ENCODE measurements at regions not wholly inside any gene's neighbourhood (a gene's known extent, or its start where the extent isn't known, plus 50 kb on each side); places are given as distances from the start of the nearest gene placed in this dataset.

DNA sequence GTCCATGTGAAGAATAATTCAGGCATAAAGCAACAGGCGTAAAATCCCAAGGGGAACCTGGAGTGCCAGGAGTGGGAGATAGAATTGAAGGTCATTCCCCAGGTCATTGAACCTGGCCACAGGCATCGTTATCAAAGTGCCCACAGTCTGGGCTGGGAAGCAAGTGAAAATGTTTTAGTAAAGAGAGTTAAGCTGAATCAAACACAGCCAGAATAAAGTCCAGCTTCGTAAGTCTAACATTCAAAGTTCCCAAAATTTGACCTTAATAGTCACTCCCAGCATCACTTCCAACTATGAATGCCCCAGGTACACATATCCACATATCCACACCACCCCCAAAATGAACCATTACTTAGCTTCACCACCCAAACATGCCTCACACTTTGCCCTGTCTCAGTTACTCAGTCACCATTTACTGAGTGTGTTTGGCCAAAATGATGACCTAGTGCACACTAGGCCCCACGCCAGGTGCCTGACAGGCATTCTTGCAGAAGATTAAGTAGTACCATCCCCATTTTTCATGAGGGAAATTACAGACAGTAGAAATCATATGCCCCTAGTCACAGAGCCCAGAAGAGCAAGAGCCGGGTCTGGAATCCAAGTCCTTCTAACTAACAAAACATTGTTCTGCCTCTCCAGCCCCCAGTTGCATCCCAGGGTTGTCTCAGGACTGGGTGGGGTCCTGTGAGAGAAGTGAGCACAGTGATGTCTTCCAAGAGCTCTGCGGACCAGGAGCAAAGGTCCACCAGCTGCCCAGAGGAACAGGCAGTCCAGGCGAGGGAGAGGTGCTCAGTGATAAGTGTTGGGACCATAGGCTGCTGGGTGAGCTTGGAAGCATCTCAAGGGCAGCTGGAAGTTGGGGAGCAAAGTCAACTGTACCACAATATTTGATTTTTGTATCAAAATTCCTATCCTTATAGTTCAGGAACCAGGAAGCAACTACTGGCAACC lies 65.2 kb upstream of the MYCN start:
- intact Hi-C loops (cut with DNase I), result no loop called here
- Histone ChIP-seq H3K27me3 (no peaks in the 10 kb centered on the region), H3K27ac (peak overlapping the region; percentile 41 to 60 (median 56)), H3K9me3 (no peaks in the 10 kb centered on the region), H3K4me3 (replicated peaks in 1 of 3) (no peak overlapping the region), H3K36me3 (no peaks in the 10 kb centered on the region), H3K4me1 (peaks cover 10 to 13% of the 10 kb centered on the region in 2 donors)
- 71 to 73% methylated on average over 7 of the region's 7 CpGs for WGBS, 2 donors
- TF ChIP-seq POLR2A (IDR thresholded peaks at IDR 0.05) (no peak), CTCF (IDR thresholded peaks at IDR 0.05) (no peak)
- DNase-seq, result peak; percentile 32 to 50

DNA sequence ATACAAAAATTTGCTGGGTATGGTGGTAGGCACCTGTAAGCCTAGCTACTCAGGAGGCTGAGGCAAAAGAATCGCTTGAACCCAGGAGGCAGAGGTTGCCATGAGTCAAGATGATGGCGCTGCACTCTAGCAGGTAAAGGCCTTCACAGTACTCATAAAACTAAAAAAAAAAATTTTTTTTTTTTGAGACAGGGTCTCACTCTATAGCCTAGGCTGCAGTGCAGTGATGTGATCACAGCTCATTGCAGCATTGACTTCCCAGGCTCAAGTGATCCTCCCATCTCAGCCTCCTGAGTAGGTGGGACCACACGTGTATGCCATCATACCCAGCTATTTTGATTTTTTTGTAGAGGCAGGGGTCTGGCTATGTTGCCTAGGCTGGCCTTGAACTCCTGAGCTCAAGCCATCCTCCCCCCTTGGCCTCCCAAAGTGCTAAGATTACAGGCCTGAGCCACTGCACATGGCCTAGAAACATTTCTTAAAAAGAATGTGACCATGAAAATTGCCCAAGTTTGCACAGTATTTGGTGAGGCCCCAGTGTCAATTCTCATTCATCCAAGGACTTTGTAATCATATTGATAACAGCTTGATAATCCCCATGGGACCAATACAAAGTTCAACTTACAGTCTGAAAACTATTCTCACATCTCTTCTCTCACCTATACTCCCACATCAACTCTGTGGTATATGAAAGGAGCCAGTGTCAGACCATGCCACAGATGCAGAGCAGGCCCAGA lies 64.2 kb upstream of the MYCN start:
- Histone ChIP-seq H3K27me3 (no peaks in the 10 kb centered on the region), H3K9me3 (no peaks in the 10 kb centered on the region), H3K36me3 (no peaks in the 10 kb centered on the region), H3K4me1 (peaks cover 10 to 13% of the 10 kb centered on the region in 2 donors), H3K4me3 (replicated peaks in 1 of 3) (no peak overlapping the region), H3K27ac (no peak overlapping the region)
- DNase-seq, result no peak
- intact Hi-C loops (cut with DNase I), result no loop called here
- 90 to 95% methylated on average over 3 of the region's 3 CpGs for WGBS, 2 donors
- TF ChIP-seq POLR2A (IDR thresholded peaks at IDR 0.05), result no peak
- TF ChIP-seq CTCF (IDR thresholded peaks at IDR 0.05), result no peak

GRCh38 chr2:15880226-15881119 lies 59.9 kb upstream of the MYCN start:
- no peak for DNase-seq
- no peaks in the 10 kb centered on the region for H3K27me3 ChIP-seq
- WGBS, 2 donors, result 96 to 97% methylated on average over 6 of the region's 6 CpGs
- no peaks in the 10 kb centered on the region for H3K9me3 ChIP-seq
- TF ChIP-seq CTCF (IDR thresholded peaks at IDR 0.05), result no peak
- no peak for TF ChIP-seq POLR2A (IDR thresholded peaks at IDR 0.05)
- H3K36me3 ChIP-seq, result no peaks in the 10 kb centered on the region
- H3K27ac ChIP-seq, result no peak overlapping the region
- no peak overlapping the region for H3K4me3 ChIP-seq (replicated peaks in 1 of 3)
- peaks cover 0 to under 1% of the 10 kb centered on the region in 2 donors for H3K4me1 ChIP-seq
- intact Hi-C loops (cut with DNase I), result no loop called here

- H3K36me3 ChIP-seq, result no peaks in the 10 kb centered on the region
- intact Hi-C loops (cut with DNase I), result no loop called here
- no peak overlapping the region for H3K27ac ChIP-seq
- H3K4me1 ChIP-seq, result no peaks in the 10 kb centered on the region
- TF ChIP-seq POLR2A (IDR thresholded peaks at IDR 0.05) (no peak), CTCF (IDR thresholded peaks at IDR 0.05) (no peak)
- no peaks in the 10 kb centered on the region for H3K9me3 ChIP-seq
- no peak for DNase-seq
- no peaks in the 10 kb centered on the region for H3K27me3 ChIP-seq
- no peak overlapping the region for H3K4me3 ChIP-seq (replicated peaks in 1 of 3)
- WGBS, 2 donors, result 80 to 81% methylated on average over 7 of the region's 7 CpGs
These were observed 59.3 kb upstream of the MYCN start for GRCh38 chr2:15881120-15881433.

All from thyroid gland (tissue), 4 donors.